NOMO-1 (cell line): ENCODE measurements at regions not wholly inside any gene's neighbourhood (a gene's known extent, or its start where the extent isn't known, plus 50 kb on each side); places are given as distances from the start of the nearest gene placed in this dataset.
"Not testable (repeated sequence)": the region's sequence is repeated elsewhere in the genome, so short reads cannot be mapped to it uniquely, and the experiment has no call there.

Experiments
- DNase-seq, 2 experiments: peaks; one replicate each; lab custom pipeline; 2025; ENCODE audit not compliant: unreplicated experiment in 2 of 2; lab: John Stamatoyannopoulos, UW

DNA sequence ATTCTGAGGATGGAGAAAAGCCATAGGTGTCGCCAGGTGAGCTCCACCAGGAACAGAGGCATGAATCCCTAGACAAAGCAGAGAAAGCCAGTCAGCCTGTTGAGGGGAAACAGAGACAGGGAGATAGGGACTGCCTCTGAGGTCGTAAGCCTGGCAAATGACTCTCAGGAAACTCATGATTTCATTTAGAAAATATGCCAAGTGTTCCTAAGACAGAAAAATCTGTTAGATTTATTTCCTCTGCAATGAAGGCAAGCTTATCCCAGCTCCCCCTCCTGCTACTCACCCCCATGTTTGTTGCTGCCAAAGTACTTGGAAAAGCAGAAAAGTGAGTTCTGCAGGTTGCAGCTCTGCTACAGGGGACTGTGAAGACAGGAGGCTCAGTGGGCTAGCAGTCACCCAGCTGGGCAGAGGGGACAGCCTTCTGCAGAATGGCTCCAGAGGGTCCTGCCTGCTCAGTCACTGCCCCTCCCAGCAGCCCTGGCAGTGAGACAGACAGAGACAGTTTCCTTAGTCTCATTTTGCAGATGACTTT is 184.3 kb downstream of the ADRA2A start:
- DNase-seq, result no peak

DNA sequence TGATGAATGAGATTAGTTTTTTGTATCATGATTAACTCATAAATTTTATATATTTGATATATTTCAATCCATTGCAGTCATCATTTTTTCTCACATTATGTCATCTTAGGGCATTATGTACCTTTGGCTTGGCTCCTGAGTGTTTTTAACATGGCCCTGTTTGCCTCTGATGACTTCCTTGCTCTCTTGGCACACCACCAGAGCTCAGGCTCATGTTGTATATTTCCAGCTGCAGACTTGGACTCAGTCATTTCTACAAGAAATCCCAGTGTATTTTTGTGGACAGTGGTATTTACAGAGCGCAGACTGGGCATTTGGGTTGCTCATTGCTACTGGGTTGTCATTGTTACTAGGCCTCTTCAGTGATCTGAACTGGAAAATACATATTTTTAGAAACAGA is 188.5 kb downstream of the ADRA2A start:
- no peak for DNase-seq

GRCh38 chr10:111266165-111266564 is 189.3 kb downstream of the ADRA2A start:
- DNase-seq, result no peak

DNA sequence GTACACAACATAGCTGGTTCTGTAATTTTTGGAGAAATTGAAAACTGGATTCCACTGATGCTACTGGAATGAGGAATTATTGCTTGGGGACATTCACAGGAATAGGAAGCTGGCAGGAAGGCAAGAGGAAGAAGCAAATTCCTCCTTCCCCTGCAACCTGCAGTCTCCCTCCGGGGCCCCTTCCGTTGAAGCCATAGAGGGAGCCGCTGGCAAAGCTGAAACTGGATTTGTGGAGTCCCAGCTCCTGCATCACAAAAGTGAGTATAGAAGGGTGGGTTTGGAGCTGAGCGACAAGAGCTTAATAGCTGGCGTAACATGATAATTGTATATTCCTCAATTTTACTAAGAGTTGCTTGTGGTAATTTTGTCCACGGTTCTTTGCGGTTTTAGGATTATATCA is 190.8 kb downstream of the ADRA2A start:
- DNase-seq, result no peak

DNA sequence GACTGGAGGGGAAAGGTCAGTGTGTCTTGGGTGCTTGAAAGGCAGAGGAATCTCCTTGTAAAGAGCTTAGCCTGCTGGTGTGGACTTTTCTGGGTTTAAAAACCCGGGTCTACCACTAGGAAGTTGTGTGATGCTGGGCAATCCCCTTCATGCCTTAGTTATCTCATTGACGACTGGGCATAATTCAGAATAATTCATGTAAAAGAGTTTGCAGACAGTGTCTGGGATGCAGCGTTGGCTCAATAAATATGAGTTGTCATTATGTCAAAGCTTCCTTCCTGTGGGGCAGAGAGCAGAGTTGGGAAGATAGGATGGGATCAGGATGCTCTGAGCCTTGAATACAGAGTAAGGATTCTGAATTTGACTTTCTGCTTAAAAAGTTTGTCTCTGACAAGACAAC is 196.4 kb downstream of the ADRA2A start:
- no peak for DNase-seq

- DNase-seq, result no peak
These were observed 196.8 kb downstream of the ADRA2A start for GRCh38 chr10:111273635-111274034.

DNA sequence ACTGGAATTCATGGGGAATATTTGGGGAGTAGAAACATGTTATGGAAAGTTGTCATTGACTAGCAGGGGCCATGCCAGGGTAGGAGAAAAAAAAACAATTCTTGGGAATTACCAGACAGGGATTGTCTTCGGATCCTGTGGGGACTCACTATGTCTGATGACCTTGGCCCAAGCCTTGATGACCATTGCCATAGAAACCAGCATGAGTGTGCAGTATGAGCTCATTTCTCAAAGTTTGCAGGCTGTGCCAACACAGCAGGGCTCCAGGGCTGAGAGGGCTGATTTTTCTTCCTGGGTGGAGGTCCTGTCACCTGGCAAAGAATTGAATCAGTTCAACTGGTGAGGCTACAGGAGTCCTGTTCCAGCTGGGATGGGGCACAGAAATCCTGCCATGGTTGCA is 198.3 kb downstream of the ADRA2A start:
- DNase-seq, result no peak

- DNase-seq, result no peak
These were observed 200.8 kb downstream of the ADRA2A start for GRCh38 chr10:111277661-111278060.

GRCh38 chr10:111278266-111278665 is 201.4 kb downstream of the ADRA2A start:
- DNase-seq, result no peak

GRCh38 chr10:111281516-111281915 is 204.7 kb downstream of the ADRA2A start:
- DNase-seq, result no peak

GRCh38 chr10:111289461-111289860 is 212.6 kb downstream of the ADRA2A start:
- DNase-seq, result no peak

- DNase-seq, result no peak
These were observed 213.8 kb downstream of the ADRA2A start for GRCh38 chr10:111290649-111291048.

GRCh38 chr10:111295788-111296187 is 219.0 kb downstream of the ADRA2A start:
- no peak for DNase-seq

DNA sequence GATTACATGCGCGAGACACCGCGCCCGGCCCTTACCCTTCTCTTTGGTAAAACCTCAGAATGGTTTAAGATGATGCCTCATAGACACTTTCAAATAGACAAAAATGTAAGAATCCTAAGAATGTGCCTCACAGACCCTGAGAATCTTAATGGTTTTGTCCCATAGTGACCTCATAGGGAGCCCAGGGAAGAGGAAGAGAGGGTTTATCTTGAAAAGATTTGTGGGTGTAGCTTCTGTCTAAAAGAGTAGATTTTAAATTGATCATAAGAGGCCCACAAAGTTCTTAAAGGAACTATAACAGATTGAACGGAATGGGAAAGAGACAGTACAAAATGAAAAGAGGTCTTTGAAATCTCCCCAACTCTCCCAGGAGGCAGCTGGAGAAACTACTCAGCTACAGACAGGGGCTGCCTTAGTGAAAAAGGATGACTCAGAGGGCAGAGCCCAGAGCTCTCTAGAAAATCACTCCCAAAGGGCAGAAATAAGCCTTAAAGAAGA is 220.6 kb downstream of the ADRA2A start:
- DNase-seq, result no peak

GRCh38 chr10:111298031-111298430 is 221.2 kb downstream of the ADRA2A start:
- DNase-seq, result no peak

DNA sequence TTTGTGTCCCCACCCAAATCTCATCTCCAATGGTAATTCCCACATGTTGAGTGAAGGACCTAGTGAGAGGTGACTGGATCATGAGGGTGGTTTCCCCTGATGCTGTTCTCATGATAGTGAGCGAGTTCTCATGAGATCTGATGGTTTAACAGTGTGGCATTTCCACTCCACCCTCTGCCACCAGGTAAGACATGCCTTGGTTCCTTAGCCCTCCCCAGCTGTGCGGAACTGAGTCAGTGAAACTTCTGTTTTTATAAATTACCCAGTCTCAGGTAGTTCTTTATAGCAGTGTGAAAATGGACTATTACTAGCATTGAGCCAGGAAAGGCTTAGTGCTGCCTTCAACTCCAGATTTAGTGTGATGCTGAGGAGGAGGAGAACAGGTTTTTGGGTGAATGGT is 222.2 kb downstream of the ADRA2A start:
- no peak for DNase-seq

- no peak for DNase-seq
These were observed 227.1 kb downstream of the ADRA2A start for GRCh38 chr10:111303887-111304286.

- DNase-seq, result no peak
These were observed 239.9 kb downstream of the ADRA2A start for GRCh38 chr10:111316722-111317212.

DNA sequence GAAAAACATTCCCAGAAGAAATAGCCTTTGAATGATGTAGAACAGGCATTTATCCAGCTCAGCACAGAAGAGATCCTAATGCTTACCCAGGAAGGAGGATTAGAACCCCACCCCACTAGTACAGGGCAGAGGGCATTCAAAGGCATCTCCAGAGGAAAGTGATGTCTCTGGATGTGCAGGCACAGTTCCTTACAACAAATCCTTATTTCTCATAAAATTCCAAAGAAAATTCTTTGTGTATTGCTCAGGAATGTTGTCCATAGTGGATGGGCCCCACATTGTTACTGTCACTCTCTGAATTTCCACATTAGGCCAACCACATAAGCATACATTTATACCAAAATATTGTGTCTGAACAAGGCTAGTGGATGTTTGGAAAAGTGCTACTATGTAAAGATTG is 243.0 kb downstream of the ADRA2A start:
- DNase-seq, result no peak

- no peak for DNase-seq
These were observed 246.6 kb downstream of the ADRA2A start for GRCh38 chr10:111323389-111323966.

DNA sequence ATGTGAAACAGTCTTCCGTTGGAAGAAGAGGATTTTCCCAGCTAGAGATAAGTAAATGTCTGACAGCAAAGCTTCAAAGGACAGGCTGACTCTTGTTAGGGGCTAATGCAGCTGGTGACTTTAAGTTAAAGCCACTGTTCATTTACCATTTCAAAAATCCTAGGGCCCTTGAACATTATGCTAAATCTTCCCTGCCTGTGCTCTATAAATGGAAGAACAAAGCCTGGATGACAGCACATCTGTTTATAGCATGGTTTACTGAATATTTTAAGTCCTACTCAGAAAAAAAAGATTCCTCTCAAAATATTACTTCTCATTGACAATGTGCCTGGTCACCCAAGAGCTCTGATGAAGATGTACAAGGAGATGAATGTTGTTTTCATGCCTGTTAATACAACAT is 255.3 kb downstream of the ADRA2A start:
- DNase-seq, result not testable (repeated sequence)

GRCh38 chr10:111335826-111336225 is 259.0 kb downstream of the ADRA2A start:
- DNase-seq, result no peak

- no peak for DNase-seq
These were observed 261.2 kb downstream of the ADRA2A start for GRCh38 chr10:111338035-111338434.
